ENCODE measurements at regions not wholly inside any gene's neighbourhood (a gene's known extent, or its start where the extent isn't known, plus 50 kb on each side); places are given as distances from the start of the nearest gene placed in this dataset.

DNA sequence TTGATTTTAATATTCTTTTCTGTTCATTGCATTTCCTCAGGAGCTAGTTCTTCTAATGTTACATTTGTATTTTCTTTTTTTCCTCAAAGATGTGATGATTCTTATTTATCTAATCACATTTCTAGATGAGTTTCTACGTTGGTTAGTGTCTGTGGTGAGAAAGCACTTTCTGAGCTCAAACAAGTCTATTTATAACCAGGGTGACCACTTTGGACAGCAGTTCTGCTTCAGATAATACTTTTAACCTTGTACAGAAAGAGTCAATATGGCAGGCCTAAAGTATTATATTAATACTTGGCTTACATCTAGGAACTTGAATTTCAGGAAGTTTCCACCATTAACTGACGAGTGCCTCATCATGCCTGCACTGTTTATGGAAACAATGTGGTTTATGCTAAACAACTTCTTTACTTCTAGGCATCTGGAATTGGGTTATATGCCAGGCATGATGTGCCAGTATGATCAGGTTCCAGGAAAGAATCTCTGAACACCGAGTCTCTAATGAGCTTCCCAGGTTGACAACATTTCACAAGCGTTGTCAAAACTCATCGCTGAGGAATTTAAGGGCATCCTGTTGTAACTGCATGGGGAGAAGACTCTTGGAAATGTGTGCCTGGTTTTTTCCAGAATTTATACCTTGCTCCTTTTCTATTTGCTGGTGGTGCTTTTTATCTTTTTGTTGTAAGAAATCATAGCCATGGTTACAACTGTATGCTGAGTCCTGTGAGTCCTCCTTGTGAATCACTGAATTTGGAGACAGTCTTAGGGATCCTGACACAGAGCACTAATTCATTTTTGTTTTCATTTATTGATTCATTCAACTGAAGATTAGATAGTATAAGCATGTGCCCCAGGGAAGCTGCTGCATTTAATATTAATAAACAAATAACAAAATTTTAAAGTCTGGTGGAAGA is 344.4 kb upstream of the PCDH9 start:
- H3K4me3 ChIP-seq: no peak overlapping the region
- H3K36me3 ChIP-seq: no peaks in the 10 kb centered on the region
- no peaks in the 10 kb centered on the region for H3K9me3 ChIP-seq
- no peaks in the 10 kb centered on the region for H3K27me3 ChIP-seq
- no peak for DNase-seq
- peak overlapping the region in 1 of 4 donors; percentile 43 for H3K27ac ChIP-seq
- TF ChIP-seq POLR2AphosphoS5 (IDR thresholded peaks at IDR 0.05) (no peak), POLR2A (IDR thresholded peaks at IDR 0.05) (no peak), EP300 (IDR thresholded peaks at IDR 0.05) (no peak), CTCF (IDR thresholded peaks at IDR 0.05) (no peak)
- H3K4me1 ChIP-seq: peaks cover 0 to 3% (median 0%) of the 10 kb centered on the region in 4 donors
- intact Hi-C loops (cut with DNase I): no loop called here
- 74 to 76% methylated on average over 5 of the region's 5 CpGs for WGBS, 2 donors

DNA sequence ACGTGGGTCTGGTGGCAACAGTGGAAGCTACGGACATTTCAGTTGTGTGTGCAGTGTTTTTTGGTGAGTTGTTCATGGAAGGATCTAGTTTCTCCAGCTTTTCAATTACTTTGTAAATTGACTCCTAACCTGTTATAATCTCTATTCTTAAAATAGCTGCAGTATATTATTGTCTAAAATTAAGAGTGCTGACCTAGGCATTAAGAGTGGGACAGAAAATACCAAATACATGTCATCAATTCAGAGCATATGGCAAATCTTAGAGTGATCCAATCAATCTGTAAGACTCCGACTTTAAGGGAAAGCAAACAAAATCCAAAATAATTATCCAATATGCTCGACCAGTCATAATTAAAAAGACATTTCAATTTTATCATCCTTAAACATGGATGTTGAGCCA is 338.1 kb upstream of the PCDH9 start:
- intact Hi-C loops (cut with DNase I): no loop called here
- TF ChIP-seq POLR2AphosphoS5 (IDR thresholded peaks at IDR 0.05): no peak
- TF ChIP-seq POLR2A (IDR thresholded peaks at IDR 0.05): no peak
- TF ChIP-seq CTCF (IDR thresholded peaks at IDR 0.05): no peak
- no peak for TF ChIP-seq EP300 (IDR thresholded peaks at IDR 0.05)
- 80 to 86% methylated on average over 4 of the region's 4 CpGs for WGBS, 2 donors
- H3K27me3 ChIP-seq: no peaks in the 10 kb centered on the region
- no peaks in the 10 kb centered on the region for H3K4me1 ChIP-seq
- no peak overlapping the region for H3K4me3 ChIP-seq
- H3K9me3 ChIP-seq: no peaks in the 10 kb centered on the region
- H3K36me3 ChIP-seq: no peaks in the 10 kb centered on the region
- no peak for DNase-seq
- H3K27ac ChIP-seq: no peak overlapping the region

DNA sequence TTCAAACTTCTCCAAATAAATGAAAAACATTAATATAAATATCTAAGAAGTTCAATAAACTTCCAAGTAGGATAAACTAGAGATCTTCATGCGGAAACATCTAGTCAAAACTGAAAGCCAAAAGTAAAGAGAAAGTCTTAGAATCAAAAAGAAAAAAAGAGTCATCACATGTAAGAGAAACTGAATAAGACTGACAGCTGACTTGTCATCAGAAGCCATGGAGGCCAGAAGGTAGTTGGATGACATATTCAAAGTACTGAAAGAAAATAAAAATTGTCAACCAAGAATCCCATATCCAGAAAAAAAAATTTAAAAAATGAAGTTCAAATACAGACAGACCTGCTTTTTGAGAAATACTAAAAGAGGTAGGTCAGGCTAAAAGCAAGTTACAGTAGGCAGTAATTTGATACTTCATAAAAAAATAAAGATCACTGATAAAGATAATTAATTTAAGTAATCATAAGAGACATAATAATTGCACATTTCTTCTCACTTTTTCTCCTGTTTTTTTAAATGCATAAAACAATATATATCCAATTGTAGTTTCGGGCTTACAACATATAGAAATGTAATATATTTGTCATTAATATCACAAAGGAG is 327.6 kb upstream of the PCDH9 start:
- no peak overlapping the region for H3K27ac ChIP-seq
- no peaks in the 10 kb centered on the region for H3K36me3 ChIP-seq
- 80 to 94% methylated on average over 2 of the region's 2 CpGs for WGBS, 2 donors
- TF ChIP-seq POLR2A (IDR thresholded peaks at IDR 0.05) (no peak), CTCF (IDR thresholded peaks at IDR 0.05) (no peak), POLR2AphosphoS5 (IDR thresholded peaks at IDR 0.05) (no peak), EP300 (IDR thresholded peaks at IDR 0.05) (no peak)
- no peak overlapping the region for H3K4me3 ChIP-seq
- no peaks in the 10 kb centered on the region for H3K9me3 ChIP-seq
- DNase-seq: no peak
- intact Hi-C loops (cut with DNase I): no loop called here
- no peaks in the 10 kb centered on the region for H3K27me3 ChIP-seq
- H3K4me1 ChIP-seq: no peaks in the 10 kb centered on the region

DNA sequence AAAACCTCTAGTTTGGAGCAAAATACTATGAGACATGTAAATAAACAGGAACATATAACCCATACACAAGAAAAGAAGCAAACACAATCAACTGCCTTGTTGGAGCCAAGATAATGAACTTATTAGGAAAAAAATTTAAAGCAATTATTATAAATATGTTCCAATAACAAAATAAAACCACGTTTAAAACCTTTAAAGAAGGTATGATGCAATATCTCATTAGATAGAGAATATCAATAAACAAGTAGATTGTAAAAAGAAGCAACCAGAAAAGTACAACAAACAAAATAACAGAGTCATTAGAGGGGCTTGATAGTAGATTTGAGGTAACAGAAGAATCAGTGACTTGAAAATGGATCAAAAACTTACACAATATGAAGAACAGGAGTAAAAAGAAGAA is 327.0 kb upstream of the PCDH9 start:
- DNase-seq: no peak
- intact Hi-C loops (cut with DNase I): no loop called here
- Histone ChIP-seq H3K4me1 (no peaks in the 10 kb centered on the region), H3K36me3 (no peaks in the 10 kb centered on the region), H3K27ac (no peak overlapping the region), H3K27me3 (no peaks in the 10 kb centered on the region), H3K4me3 (no peak overlapping the region), H3K9me3 (no peaks in the 10 kb centered on the region)
- WGBS, 2 donors: 35 to 39% methylated on average over 1 of the region's 1 CpG
- no peak for TF ChIP-seq POLR2AphosphoS5 (IDR thresholded peaks at IDR 0.05)
- no peak for TF ChIP-seq POLR2A (IDR thresholded peaks at IDR 0.05)

DNA sequence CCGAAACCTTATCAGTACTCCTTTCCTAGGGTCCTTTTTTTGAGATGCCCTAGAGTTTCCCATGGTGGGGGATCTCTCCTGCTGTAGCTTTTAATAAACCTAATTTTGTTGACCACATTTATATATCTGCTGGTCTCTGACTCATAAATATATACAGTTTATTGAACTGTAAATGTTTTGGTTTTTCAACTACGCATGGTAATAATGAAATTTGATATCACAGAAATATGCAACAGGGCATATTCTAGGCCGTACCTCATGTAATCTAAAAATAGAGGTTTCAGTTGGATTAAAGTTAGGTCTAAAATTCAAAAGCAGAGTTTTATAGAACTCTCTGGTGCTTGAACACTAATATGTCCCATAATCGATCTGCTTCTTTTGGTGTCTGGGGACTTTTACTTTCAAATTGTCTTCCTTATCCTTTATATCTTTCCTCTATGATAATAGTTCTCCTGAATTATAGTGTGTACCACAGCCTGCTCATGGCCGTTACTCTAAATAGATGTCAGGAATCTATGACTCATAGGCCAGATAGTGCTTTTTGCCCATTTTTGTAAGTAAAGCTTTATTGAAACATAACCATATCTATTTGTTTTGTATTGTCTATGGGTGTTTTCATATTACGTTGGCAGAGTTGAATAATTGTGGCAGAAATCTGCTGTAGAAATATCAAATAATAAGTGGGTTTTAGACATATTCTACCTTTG is 324.8 kb upstream of the PCDH9 start:
- Histone ChIP-seq H3K4me3 (no peak overlapping the region), H3K4me1 (no peaks in the 10 kb centered on the region), H3K27me3 (no peaks in the 10 kb centered on the region), H3K9me3 (no peaks in the 10 kb centered on the region), H3K27ac (no peak overlapping the region), H3K36me3 (no peaks in the 10 kb centered on the region)
- no peak for TF ChIP-seq EP300 (IDR thresholded peaks at IDR 0.05)
- TF ChIP-seq POLR2AphosphoS5 (IDR thresholded peaks at IDR 0.05): no peak
- 77 to 87% methylated on average over 6 of the region's 6 CpGs for WGBS, 2 donors
- intact Hi-C loops (cut with DNase I): no loop called here
- DNase-seq: no peak

Data from sigmoid colon (tissue), 6 donors.